Activated CD4-positive, alpha-beta T cell treated with anti-CD3 and anti-CD28 coated beads for 36 hours (primary cell): ENCODE measurements at regions not wholly inside any gene's neighbourhood (a gene's known extent, or its start where the extent isn't known, plus 50 kb on each side); places are given as distances from the start of the nearest gene placed in this dataset.

Experiments
- ATAC-seq: fragments of 200-7000 bp; cut with Tn5 transposase; one replicate; pipeline ENCODE4 v1.10.0; 2021; ENCODE audit warnings: mild to moderate bottlenecking, moderate library complexity
- CTCF ChIA-PET: fragments of 350-600 bp; sonication (Branson Sonifier 250); formaldehyde crosslinking; loops from one replicate; lab custom pipeline; 2021; ENCODE audit warnings: antibody characterized with exemption; lab: Charles Lee
- POLR2A ChIA-PET: fragments of 350-600 bp; sonication (Branson Sonifier 250); formaldehyde crosslinking; loops from one replicate; lab custom pipeline; 2021; ENCODE audit warnings: antibody characterized with exemption, inconsistent platforms; lab: Charles Lee
- DNase-seq: peaks from one replicate; pipeline ENCODE4 v3.0.0-alpha.2; 2020
- H3K27ac Mint-ChIP-seq: one replicate; pipeline ENCODE4 v1.8.0; 2021; ENCODE audit warnings: mixed read lengths
- H3K27me3 Mint-ChIP-seq: one replicate; pipeline ENCODE4 v1.8.0; 2021; ENCODE audit warnings: mixed read lengths
- H3K36me3 Mint-ChIP-seq: one replicate; pipeline ENCODE4 v1.8.0; 2021; ENCODE audit warnings: low read depth, mixed read lengths
- H3K4me1 Mint-ChIP-seq: one replicate; pipeline ENCODE4 v1.8.0; 2021; ENCODE audit warnings: mixed read lengths
- H3K4me3 Mint-ChIP-seq: one replicate; pipeline ENCODE4 v1.8.0; 2021; ENCODE audit warnings: mild to moderate bottlenecking, moderate library complexity, mixed read lengths
- H3K9me3 Mint-ChIP-seq: one replicate; pipeline ENCODE4 v1.8.0; 2021; ENCODE audit warnings: low read depth, mixed read lengths
- intact Hi-C, 2 experiments: fragments of 100-400 bp; cut with DNase I in 1 of 2; cut with micrococcal nuclease in 1 of 2; formaldehyde crosslinking; loops; one replicate each; pipeline versions ENCODE4 v1.14.2 to v1.15.1; 2022 to 2024; cut with DNase I, micrococcal nuclease

- Mint-ChIP-seq H3K27ac (no peak overlapping the region), H3K4me3 (no peak overlapping the region), H3K9me3 (peaks cover 7% of the 10 kb centered on the region), H3K27me3 (no peaks in the 10 kb centered on the region), H3K4me1 (no peaks in the 10 kb centered on the region), H3K36me3 (no peaks in the 10 kb centered on the region)
- ATAC-seq, result no peak
- DNase-seq, result no peak
- ChIA-PET CTCF (no interaction called here), POLR2A (no interaction called here)
- intact Hi-C loops, result no loop called here
Observed at GRCh38 chr9:82281066-82281465, 292.5 kb downstream of the SPATA31D1 start.

GRCh38 chr9:82284758-82285157, 296.2 kb downstream of the SPATA31D1 start:
- Mint-ChIP-seq H3K4me1 (no peaks in the 10 kb centered on the region), H3K27ac (no peak overlapping the region), H3K27me3 (no peaks in the 10 kb centered on the region), H3K4me3 (no peak overlapping the region), H3K36me3 (no peaks in the 10 kb centered on the region), H3K9me3 (peaks cover 6% of the 10 kb centered on the region)
- ChIA-PET CTCF (no interaction called here), POLR2A (no interaction called here)
- intact Hi-C loops, result no loop called here
- ATAC-seq (no peak), DNase-seq (no peak)

GRCh38 chr9:82295181-82295580, 306.6 kb downstream of the SPATA31D1 start:
- intact Hi-C loops, result no loop called here
- Mint-ChIP-seq H3K27me3 (no peaks in the 10 kb centered on the region), H3K4me1 (no peaks in the 10 kb centered on the region), H3K27ac (no peak overlapping the region), H3K36me3 (no peaks in the 10 kb centered on the region), H3K9me3 (peaks cover 1% of the 10 kb centered on the region), H3K4me3 (no peak overlapping the region)
- ATAC-seq, result no peak
- ChIA-PET CTCF (no interaction called here), POLR2A (no interaction called here)
- no peak for DNase-seq

- H3K4me1 Mint-ChIP-seq, result no peaks in the 10 kb centered on the region
Observed at GRCh38 chr9:82299870-82300269, 311.3 kb downstream of the SPATA31D1 start.

GRCh38 chr9:82302968-82303655, 314.5 kb downstream of the SPATA31D1 start:
- H3K9me3 Mint-ChIP-seq, result peaks cover 2% of the 10 kb centered on the region
- ChIA-PET POLR2A (no interaction called here), CTCF (no interaction called here)
- no peak overlapping the region for H3K4me3 Mint-ChIP-seq
- no peak overlapping the region for H3K27ac Mint-ChIP-seq
- no peak for ATAC-seq
- no peaks in the 10 kb centered on the region for H3K27me3 Mint-ChIP-seq
- DNase-seq, result no peak
- no peaks in the 10 kb centered on the region for H3K36me3 Mint-ChIP-seq
- intact Hi-C loops, result no loop called here
- H3K4me1 Mint-ChIP-seq, result no peaks in the 10 kb centered on the region

More at GRCh38 chr9:82299870-82300269, 311.3 kb downstream of the SPATA31D1 start:
- POLR2A ChIA-PET, result interaction anchor here (0.6 kb wide), 1 partner anchor 299 kb away, joined by 3 read pairs; no protein-coding TSS in a partner anchor
- Mint-ChIP-seq H3K36me3 (no peaks in the 10 kb centered on the region), H3K4me3 (no peak overlapping the region), H3K27me3 (no peaks in the 10 kb centered on the region), H3K27ac (no peak overlapping the region), H3K9me3 (peaks cover 2% of the 10 kb centered on the region)
- intact Hi-C loops, result no loop called here
- no peak for DNase-seq
- CTCF ChIA-PET, result no interaction called here
- ATAC-seq, result no peak

GRCh38 chr9:82308836-82309235, 320.3 kb downstream of the SPATA31D1 start:
- CTCF ChIA-PET, result interaction anchor here (0.6 kb wide), 1 partner anchor 27 kb away, joined by 4 read pairs; no protein-coding TSS in a partner anchor
- Mint-ChIP-seq H3K4me3 (no peak overlapping the region), H3K9me3 (peaks cover 2% of the 10 kb centered on the region), H3K27ac (no peak overlapping the region), H3K4me1 (no peaks in the 10 kb centered on the region), H3K36me3 (no peaks in the 10 kb centered on the region), H3K27me3 (no peaks in the 10 kb centered on the region)
- POLR2A ChIA-PET, result no interaction called here
- intact Hi-C loops, result no loop called here
- no peak for ATAC-seq
- DNase-seq, result no peak

- intact Hi-C loops, result no loop called here
- Mint-ChIP-seq H3K4me3 (no peak overlapping the region), H3K27ac (no peak overlapping the region), H3K36me3 (no peaks in the 10 kb centered on the region), H3K27me3 (no peaks in the 10 kb centered on the region), H3K9me3 (peaks cover 2% of the 10 kb centered on the region), H3K4me1 (no peaks in the 10 kb centered on the region)
- DNase-seq, result no peak
- no peak for ATAC-seq
- POLR2A ChIA-PET, result no interaction called here
- CTCF ChIA-PET, result no interaction called here
Observed at GRCh38 chr9:82313697-82314096, 325.1 kb downstream of the SPATA31D1 start.

- ChIA-PET CTCF (no interaction called here), POLR2A (no interaction called here)
- intact Hi-C loops, result no loop called here
- no peak for DNase-seq
- no peaks in the 10 kb centered on the region for H3K36me3 Mint-ChIP-seq
- no peak for ATAC-seq
- no peak overlapping the region for H3K27ac Mint-ChIP-seq
- H3K9me3 Mint-ChIP-seq, result peaks cover 13% of the 10 kb centered on the region
- H3K4me3 Mint-ChIP-seq, result no peak overlapping the region
- H3K27me3 Mint-ChIP-seq, result no peaks in the 10 kb centered on the region
- no peaks in the 10 kb centered on the region for H3K4me1 Mint-ChIP-seq
Observed at GRCh38 chr9:82320566-82320965, 332.0 kb downstream of the SPATA31D1 start.

GRCh38 chr9:82325907-82326306, 337.3 kb downstream of the SPATA31D1 start:
- Mint-ChIP-seq H3K4me1 (no peaks in the 10 kb centered on the region), H3K36me3 (no peaks in the 10 kb centered on the region), H3K27ac (no peak overlapping the region), H3K9me3 (peaks cover 27% of the 10 kb centered on the region), H3K4me3 (no peak overlapping the region), H3K27me3 (no peaks in the 10 kb centered on the region)
- intact Hi-C loops, result no loop called here
- no peak for ATAC-seq
- no peak for DNase-seq
- CTCF ChIA-PET, result no interaction called here
- POLR2A ChIA-PET, result no interaction called here

- H3K4me1 Mint-ChIP-seq, result no peaks in the 10 kb centered on the region
- H3K4me3 Mint-ChIP-seq, result no peak overlapping the region
- ATAC-seq (no peak), DNase-seq (no peak)
- no peak overlapping the region for H3K27ac Mint-ChIP-seq
- CTCF ChIA-PET, result no interaction called here
- H3K9me3 Mint-ChIP-seq, result peaks cover 25% of the 10 kb centered on the region
- no peaks in the 10 kb centered on the region for H3K27me3 Mint-ChIP-seq
- H3K36me3 Mint-ChIP-seq, result no peaks in the 10 kb centered on the region
- POLR2A ChIA-PET, result no interaction called here
- intact Hi-C loops, result no loop called here
Observed at GRCh38 chr9:82327641-82328040, 339.1 kb downstream of the SPATA31D1 start.

- intact Hi-C loops, result no loop called here
- DNase-seq, result no peak
- ATAC-seq, result no peak
- POLR2A ChIA-PET, result no interaction called here
- CTCF ChIA-PET, result no interaction called here
- Mint-ChIP-seq H3K27me3 (no peaks in the 10 kb centered on the region), H3K4me1 (no peaks in the 10 kb centered on the region), H3K36me3 (no peaks in the 10 kb centered on the region), H3K4me3 (no peak overlapping the region), H3K9me3 (peaks cover 15% of the 10 kb centered on the region), H3K27ac (no peak overlapping the region)
Observed at GRCh38 chr9:82331079-82331478, 342.5 kb downstream of the SPATA31D1 start.

- CTCF ChIA-PET, result no interaction called here
- Mint-ChIP-seq H3K4me1 (no peaks in the 10 kb centered on the region), H3K27me3 (no peaks in the 10 kb centered on the region), H3K36me3 (no peaks in the 10 kb centered on the region), H3K9me3 (peaks cover 8% of the 10 kb centered on the region), H3K27ac (no peak overlapping the region), H3K4me3 (no peak overlapping the region)
- ATAC-seq (no peak), DNase-seq (no peak)
- POLR2A ChIA-PET, result no interaction called here
- intact Hi-C loops, result no loop called here
Observed at GRCh38 chr9:82332018-82332773, 343.6 kb downstream of the SPATA31D1 start.
